ENCODE measurements at regions not wholly inside any gene's neighbourhood (a gene's known extent, or its start where the extent isn't known, plus 50 kb on each side); places are given as distances from the start of the nearest gene placed in this dataset.
"Not testable (repeated sequence)": the region's sequence is repeated elsewhere in the genome, so short reads cannot be mapped to it uniquely, and the experiment has no call there.

- no peak for FAIRE-seq
Measured at GRCh38 chr3:147471741-147472140, 62.6 kb downstream of the ZIC1 start.

GRCh38 chr3:147472846-147473245 lies 63.7 kb downstream of the ZIC1 start:
- no peak for FAIRE-seq

- FAIRE-seq: no peak
Measured at GRCh38 chr3:147483145-147483544, 74.0 kb downstream of the ZIC1 start.

GRCh38 chr3:147483578-147483977 lies 74.4 kb downstream of the ZIC1 start:
- FAIRE-seq: no peak

GRCh38 chr3:147493065-147493464 lies 83.9 kb downstream of the ZIC1 start:
- no peak for FAIRE-seq

- no peak for FAIRE-seq
Measured at GRCh38 chr3:147493666-147494065, 84.5 kb downstream of the ZIC1 start.

GRCh38 chr3:147497286-147497685 lies 88.1 kb downstream of the ZIC1 start:
- no peak for FAIRE-seq

- no peak for FAIRE-seq
Measured at GRCh38 chr3:147507638-147508286, 98.6 kb downstream of the ZIC1 start.

- FAIRE-seq: no peak
Measured at GRCh38 chr3:147509448-147509847, 100.3 kb downstream of the ZIC1 start.

GRCh38 chr3:147513785-147514184 lies 104.6 kb downstream of the ZIC1 start:
- no peak for FAIRE-seq

GRCh38 chr3:147514366-147515160 lies 105.4 kb downstream of the ZIC1 start:
- FAIRE-seq: no peak

- no peak for FAIRE-seq
Measured at GRCh38 chr3:147518465-147518864, 109.3 kb downstream of the ZIC1 start.

GRCh38 chr3:147521646-147522045 lies 112.5 kb downstream of the ZIC1 start:
- FAIRE-seq: no peak

- FAIRE-seq: not testable (repeated sequence)
Measured at GRCh38 chr3:147522780-147523179, 113.6 kb downstream of the ZIC1 start.

GRCh38 chr3:147529551-147529950 lies 120.4 kb downstream of the ZIC1 start:
- no peak for FAIRE-seq

- no peak for FAIRE-seq
Measured at GRCh38 chr3:147538034-147538433, 128.9 kb downstream of the ZIC1 start.

GRCh38 chr3:147540921-147541320 lies 131.8 kb downstream of the ZIC1 start:
- FAIRE-seq: no peak

GRCh38 chr3:147544290-147544689 lies 135.1 kb downstream of the ZIC1 start:
- no peak for FAIRE-seq

- no peak for FAIRE-seq
Measured at GRCh38 chr3:147551491-147551890, 142.3 kb downstream of the ZIC1 start.

GRCh38 chr3:147554332-147554731 lies 145.2 kb downstream of the ZIC1 start:
- no peak for FAIRE-seq

- no peak for FAIRE-seq
Measured at GRCh38 chr3:147572970-147573340, 163.8 kb downstream of the ZIC1 start.

- no peak for FAIRE-seq
Measured at GRCh38 chr3:147574621-147575020, 165.5 kb downstream of the ZIC1 start.

- FAIRE-seq: no peak
Measured at GRCh38 chr3:147575391-147575790, 166.2 kb downstream of the ZIC1 start.

- FAIRE-seq: no peak
Measured at GRCh38 chr3:147582642-147583041, 173.5 kb downstream of the ZIC1 start.

GRCh38 chr3:147589016-147589415 lies 179.9 kb downstream of the ZIC1 start:
- no peak for FAIRE-seq
